Neural cell (in vitro differentiated cells): ENCODE measurements at regions not wholly inside any gene's neighbourhood (a gene's known extent, or its start where the extent isn't known, plus 50 kb on each side); places are given as distances from the start of the nearest gene placed in this dataset.
"Not testable (repeated sequence)": the region's sequence is repeated elsewhere in the genome, so short reads cannot be mapped to it uniquely, and the experiment has no call there.

Experiments used
- H2AFZ ChIP-seq: fragments of 200-600, 300-800 bp; sonication (generic), shearing (Covaris generic); 2 replicates; pipeline ENCODE4 v1.6.0; 2014; ENCODE audit warnings: low read depth, mild to moderate bottlenecking, antibody characterized with exemption, low read length, moderate library complexity
- H3F3A ChIP-seq: fragments of 200-600 bp; shearing (Covaris generic); 2 replicates; pipeline ENCODE4 v1.6.1; 2016; ENCODE audit warnings: mild to moderate bottlenecking, moderate library complexity, mixed read lengths, antibody characterized with exemption, low read length; ENCODE audit not compliant: insufficient read depth, poor library complexity, severe bottlenecking
- H3K27ac ChIP-seq: fragments of 200-600, 300-800 bp; sonication (generic), shearing (Covaris generic); 2 replicates; pipeline ENCODE4 v1.5.1; 2014; ENCODE audit warnings: mild to moderate bottlenecking, low read length, moderate library complexity
- H3K27me3 ChIP-seq: fragments of 300-800, 200-600 bp; sonication (generic), shearing (Covaris generic); 2 replicates; pipeline ENCODE4 v1.6.0; 2014; ENCODE audit warnings: mild to moderate bottlenecking, low read depth, low read length, moderate library complexity; ENCODE audit not compliant: insufficient read depth
- H3K36me3 ChIP-seq: fragments of 300-800, 200-600 bp; sonication (generic), shearing (Covaris generic); 2 replicates; pipeline ENCODE4 v1.5.1; 2014; ENCODE audit warnings: mild to moderate bottlenecking, antibody characterized with exemption, low read length, moderate library complexity; ENCODE audit not compliant: insufficient read depth
- H3K4me2 ChIP-seq: fragments of 300-800, 200-600 bp; sonication (generic), shearing (Covaris generic); 2 replicates; pipeline ENCODE4 v1.6.0; 2014; ENCODE audit warnings: mild to moderate bottlenecking, low read length
- H3K4me3 ChIP-seq: fragments of 300-800, 200-600 bp; sonication (generic), shearing (Covaris generic); 2 replicates; pipeline ENCODE4 v1.5.1; 2014; ENCODE audit warnings: mild to moderate bottlenecking, low read length, moderate library complexity
- H3K79me2 ChIP-seq: fragments of 200-600 bp; shearing (Covaris generic); replicated peaks from 2 replicates; pipeline ENCODE4 v1.6.0; 2014; ENCODE audit warnings: mild to moderate bottlenecking, low read length, moderate library complexity; ENCODE audit not compliant: insufficient read depth
- H3K9ac ChIP-seq: fragments of 300-800, 200-600 bp; sonication (generic), shearing (Covaris generic); 2 replicates; pipeline ENCODE4 v1.6.1; 2016; ENCODE audit warnings: mild to moderate bottlenecking, low read length, mixed read lengths
- H3K9me2 ChIP-seq: fragments of 200-600 bp; shearing (Covaris generic); 2 replicates; pipeline ENCODE4 v1.6.1; 2016; ENCODE audit warnings: mild to moderate bottlenecking, low read length, mixed read lengths; ENCODE audit not compliant: insufficient read depth
- H3K9me3 ChIP-seq: fragments of 200-600, 300-800 bp; sonication (generic), shearing (Covaris generic); 2 replicates; pipeline ENCODE4 v1.6.1; 2016; ENCODE audit warnings: mild to moderate bottlenecking, mixed run types, low read length, moderate library complexity, mixed read lengths
- H4K20me1 ChIP-seq: fragments of 200-600 bp; shearing (Covaris generic); 2 replicates; pipeline ENCODE4 v1.6.1; 2016; ENCODE audit warnings: mild to moderate bottlenecking, mixed run types; ENCODE audit not compliant: insufficient read depth

DNA sequence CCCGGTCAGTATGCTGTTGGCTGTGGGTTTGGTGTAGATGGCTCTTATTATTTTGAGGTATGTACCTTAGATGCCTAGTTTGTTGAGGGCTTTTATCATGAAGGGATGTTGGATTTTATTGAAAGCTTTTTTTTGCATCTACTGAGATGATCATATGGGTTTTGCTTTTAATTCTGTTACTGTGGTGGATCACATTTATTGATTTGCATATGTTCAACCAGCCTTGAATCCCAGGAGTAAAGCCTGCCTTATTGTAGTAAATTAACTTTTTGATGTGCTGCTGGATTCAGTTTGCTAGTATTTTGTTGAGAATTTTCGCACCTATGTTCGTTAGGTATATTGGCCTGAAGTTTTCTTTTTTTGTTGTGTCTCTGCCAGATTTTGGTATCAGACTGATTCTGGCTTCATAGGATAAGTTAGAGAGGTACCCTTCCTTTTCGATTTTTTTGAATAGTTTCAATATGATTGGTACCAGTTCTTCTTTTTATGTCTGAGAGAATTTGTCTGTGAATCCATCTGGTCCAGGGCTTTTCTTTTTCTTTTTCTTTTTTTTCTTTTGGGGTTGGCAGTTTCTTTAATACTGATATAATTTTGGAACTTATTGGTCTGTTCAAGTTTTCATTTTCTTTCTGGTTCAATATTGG, 301.6 kb downstream of the SPATA31A1 start:
- not testable (repeated sequence) for H3K27ac ChIP-seq, H3K36me3 ChIP-seq, H3K79me2 ChIP-seq, H2AFZ ChIP-seq, H3K4me3 ChIP-seq, H3K27me3 ChIP-seq, H3K9me3 ChIP-seq, H3K9ac ChIP-seq, H4K20me1 ChIP-seq, H3F3A ChIP-seq, H3K9me2 ChIP-seq, H3K4me2 ChIP-seq

DNA sequence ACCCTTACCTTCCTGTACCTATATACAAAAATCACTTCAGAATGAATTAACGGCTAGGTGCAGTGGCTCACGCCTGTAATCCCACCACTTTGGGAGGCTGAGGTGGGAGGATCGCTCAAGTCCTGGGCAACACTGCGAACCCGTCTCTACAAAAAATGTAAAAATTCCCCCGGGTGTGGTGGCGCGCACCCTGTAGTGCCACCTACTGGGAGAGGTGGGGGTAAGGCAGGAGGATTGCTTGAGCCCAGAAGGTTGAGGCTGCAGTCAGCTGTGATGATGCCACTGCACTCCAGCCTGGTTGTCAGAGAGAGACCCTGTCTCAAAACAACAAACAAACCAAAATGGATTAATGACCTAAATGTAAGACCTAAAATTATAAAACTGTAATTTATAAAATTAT, 307.6 kb downstream of the SPATA31A1 start:
- H3K4me2 ChIP-seq, H4K20me1 ChIP-seq, H3K79me2 ChIP-seq, H3F3A ChIP-seq, H3K9me2 ChIP-seq, H2AFZ ChIP-seq, H3K27ac ChIP-seq, H3K4me3 ChIP-seq, H3K27me3 ChIP-seq, H3K9ac ChIP-seq, H3K36me3 ChIP-seq, H3K9me3 ChIP-seq: not testable (repeated sequence)

DNA sequence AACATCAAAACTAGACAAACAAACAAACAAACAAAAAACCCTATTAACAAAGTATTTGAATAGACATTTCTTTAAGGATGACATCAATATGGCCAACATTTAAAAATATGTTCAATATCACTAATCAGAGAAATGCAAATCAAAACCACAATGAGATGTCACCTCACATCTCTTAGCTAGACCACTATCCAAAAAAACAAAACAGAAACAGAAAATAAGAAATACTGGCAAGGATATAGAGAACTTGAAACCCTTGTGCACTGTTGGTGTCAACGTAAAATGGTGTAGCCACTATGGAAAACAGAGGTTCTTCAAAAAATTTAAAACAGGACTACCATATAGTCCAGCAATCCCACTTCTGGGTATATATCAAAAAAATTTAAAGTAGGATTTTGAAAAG, 308.2 kb downstream of the SPATA31A1 start:
- H2AFZ ChIP-seq, H3K4me3 ChIP-seq, H3K9ac ChIP-seq, H3K27me3 ChIP-seq, H4K20me1 ChIP-seq, H3K4me2 ChIP-seq, H3K27ac ChIP-seq, H3K79me2 ChIP-seq, H3F3A ChIP-seq, H3K36me3 ChIP-seq, H3K9me3 ChIP-seq, H3K9me2 ChIP-seq: not testable (repeated sequence)

DNA sequence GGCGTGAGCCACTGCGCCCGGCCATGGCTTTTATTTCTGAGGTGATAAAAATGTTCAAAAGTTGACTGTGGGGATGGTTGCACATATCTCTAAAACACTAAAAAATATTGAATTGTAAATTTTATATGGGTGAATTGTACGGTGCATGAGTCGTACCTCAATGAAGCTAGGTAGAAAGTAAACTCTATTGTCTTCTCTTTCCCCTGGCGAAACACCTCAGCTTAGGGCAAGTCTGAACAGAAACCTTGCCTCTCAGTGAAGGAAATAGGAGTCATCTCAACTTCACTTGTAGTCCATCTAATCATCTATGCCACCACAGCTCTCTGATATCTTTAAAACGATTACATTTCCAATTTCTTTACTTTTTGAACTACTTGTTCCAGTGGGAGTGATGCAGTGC, 309.6 kb downstream of the SPATA31A1 start:
- H3K79me2 ChIP-seq, H4K20me1 ChIP-seq, H3K4me2 ChIP-seq, H3K9ac ChIP-seq, H2AFZ ChIP-seq, H3K27me3 ChIP-seq, H3K9me2 ChIP-seq, H3K27ac ChIP-seq, H3K4me3 ChIP-seq, H3K36me3 ChIP-seq, H3F3A ChIP-seq, H3K9me3 ChIP-seq: not testable (repeated sequence)

DNA sequence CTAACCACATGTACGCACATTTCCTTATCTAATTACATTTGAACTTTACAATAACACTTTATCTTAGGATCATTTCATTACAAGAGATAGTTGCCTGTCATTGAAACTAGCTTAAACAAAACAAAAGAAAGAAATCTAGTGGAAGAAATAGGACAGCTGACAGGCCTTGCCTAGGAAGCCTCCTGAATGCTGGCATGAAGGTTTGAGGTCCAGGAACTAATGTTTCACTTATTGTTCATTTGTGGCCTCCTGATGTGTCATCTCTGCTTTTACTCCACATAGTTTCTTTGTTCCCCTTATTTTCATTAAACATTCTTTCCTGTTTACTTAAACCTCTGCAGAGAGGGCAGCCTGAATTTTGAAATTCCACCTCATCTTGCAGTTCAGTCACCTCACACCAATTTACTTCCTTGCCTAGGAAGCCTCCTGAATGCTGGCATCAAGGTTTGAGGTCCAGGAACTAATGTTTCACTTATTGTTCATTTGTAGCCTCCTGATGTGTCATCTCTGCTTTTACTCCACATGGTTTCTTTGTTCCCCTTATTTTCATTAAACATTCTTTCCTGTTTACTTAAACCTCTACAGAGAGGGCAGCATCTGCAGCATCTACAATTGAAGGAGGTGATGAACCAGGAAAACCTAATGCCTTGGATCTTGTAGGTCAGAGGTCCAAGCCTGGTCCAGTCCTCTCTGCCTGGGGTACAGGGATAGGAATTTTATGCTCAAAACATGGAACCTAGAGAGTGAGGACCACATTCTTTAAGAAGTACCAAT, 319.2 kb downstream of the SPATA31A1 start:
- not testable (repeated sequence) for H3F3A ChIP-seq, H3K79me2 ChIP-seq, H3K4me3 ChIP-seq, H3K9ac ChIP-seq, H2AFZ ChIP-seq, H3K27ac ChIP-seq, H3K27me3 ChIP-seq, H4K20me1 ChIP-seq, H3K36me3 ChIP-seq, H3K4me2 ChIP-seq, H3K9me3 ChIP-seq, H3K9me2 ChIP-seq

DNA sequence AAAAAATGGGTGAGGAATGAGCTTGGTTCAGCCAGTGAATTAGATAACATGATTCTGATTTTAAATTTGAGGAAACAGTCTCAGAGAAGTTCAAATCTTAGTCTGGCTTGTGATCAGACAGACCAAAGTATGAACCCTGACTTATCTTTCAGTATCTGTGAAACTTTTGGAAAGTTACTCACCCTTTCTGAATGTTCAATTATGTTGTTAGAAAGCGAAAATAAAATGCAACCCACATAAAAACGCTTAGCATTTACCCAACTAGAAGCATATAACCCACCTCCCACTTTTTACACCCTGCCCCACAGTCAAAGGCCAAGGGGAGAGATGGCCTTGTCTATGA, 319.7 kb downstream of the SPATA31A1 start:
- not testable (repeated sequence) for H3K9me2 ChIP-seq, H3K4me2 ChIP-seq, H2AFZ ChIP-seq, H3K36me3 ChIP-seq, H3K79me2 ChIP-seq, H3K9ac ChIP-seq, H4K20me1 ChIP-seq, H3F3A ChIP-seq, H3K9me3 ChIP-seq, H3K4me3 ChIP-seq, H3K27me3 ChIP-seq, H3K27ac ChIP-seq

DNA sequence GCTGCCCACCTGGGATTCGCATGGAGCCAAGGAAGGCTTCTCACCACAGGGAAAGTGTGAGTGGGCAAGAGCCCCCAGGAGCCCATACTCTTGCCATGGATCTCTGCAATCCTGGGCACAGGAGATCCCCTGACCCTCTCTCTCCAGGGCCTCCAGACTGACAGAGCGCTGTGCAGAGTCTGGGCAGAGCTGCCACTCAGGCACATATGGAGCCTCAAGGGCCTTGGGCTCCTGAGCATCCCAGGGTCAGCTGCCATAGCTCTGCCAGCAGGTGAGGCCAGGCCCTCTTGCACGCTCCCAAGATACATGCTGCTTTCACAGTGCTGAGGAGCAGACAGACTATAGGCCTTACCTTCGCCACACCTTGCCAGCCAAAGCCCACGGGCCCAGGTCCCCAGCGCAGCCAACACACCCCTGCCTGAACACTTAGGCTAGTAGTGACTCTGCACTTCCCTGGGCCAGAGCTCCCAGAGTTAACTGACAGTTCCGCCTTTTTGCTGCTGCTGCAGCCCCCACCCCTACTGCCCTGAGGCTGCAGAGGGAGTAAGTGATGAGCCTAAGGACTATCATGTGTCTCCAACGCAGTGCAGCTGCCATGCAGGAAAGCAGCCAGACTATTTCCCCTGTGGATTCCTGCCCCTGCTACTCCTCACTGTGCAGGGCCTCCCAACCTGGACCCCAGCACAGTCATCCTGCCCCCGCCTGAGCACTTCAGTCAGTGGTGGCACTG, 323.2 kb downstream of the SPATA31A1 start:
- H4K20me1 ChIP-seq, H3K27me3 ChIP-seq, H3K4me2 ChIP-seq, H2AFZ ChIP-seq, H3K79me2 ChIP-seq, H3K4me3 ChIP-seq, H3K36me3 ChIP-seq, H3K27ac ChIP-seq, H3K9ac ChIP-seq, H3K9me2 ChIP-seq, H3K9me3 ChIP-seq, H3F3A ChIP-seq: not testable (repeated sequence)
